ENCODE measurements at regions not wholly inside any gene's neighbourhood (a gene's known extent, or its start where the extent isn't known, plus 50 kb on each side); places are given as distances from the start of the nearest gene placed in this dataset.
"Not testable (repeated sequence)": the region's sequence is repeated elsewhere in the genome, so short reads cannot be mapped to it uniquely, and the experiment has no call there.

- no peak for DNase-seq
These were observed 103.8 kb upstream of the COPS8 start for GRCh38 chr2:236981701-236982485.

GRCh38 chr2:236982693-236983455, 102.8 kb upstream of the COPS8 start:
- DNase-seq: no peak

- no peak for DNase-seq
These were observed 101.6 kb upstream of the COPS8 start for GRCh38 chr2:236984046-236984445.

- no peak for DNase-seq
These were observed 99.8 kb upstream of the COPS8 start for GRCh38 chr2:236985761-236986339.

GRCh38 chr2:236986524-236987330, 99.0 kb upstream of the COPS8 start:
- no peak for DNase-seq

GRCh38 chr2:236988216-236988615, 97.5 kb upstream of the COPS8 start:
- no peak for DNase-seq

GRCh38 chr2:236988690-236989624, 96.7 kb upstream of the COPS8 start:
- no peak for DNase-seq

GRCh38 chr2:236990552-236990951, 95.1 kb upstream of the COPS8 start:
- no peak for DNase-seq

- DNase-seq: no peak
These were observed 93.8 kb upstream of the COPS8 start for GRCh38 chr2:236991874-236992273.

GRCh38 chr2:236993286-236993685, 92.4 kb upstream of the COPS8 start:
- DNase-seq: no peak

- no peak for DNase-seq
These were observed 91.3 kb upstream of the COPS8 start for GRCh38 chr2:236994361-236994760.

- DNase-seq: no peak
These were observed 88.5 kb upstream of the COPS8 start for GRCh38 chr2:236997069-236997715.

GRCh38 chr2:236998236-236998635, 87.5 kb upstream of the COPS8 start:
- no peak for DNase-seq

- DNase-seq: no peak
These were observed 86.9 kb upstream of the COPS8 start for GRCh38 chr2:236998758-236999157.

- no peak for DNase-seq
These were observed 85.2 kb upstream of the COPS8 start for GRCh38 chr2:237000481-237000880.

GRCh38 chr2:237005341-237005740, 80.3 kb upstream of the COPS8 start:
- DNase-seq: not testable (repeated sequence)

- no peak for DNase-seq
These were observed 74.4 kb upstream of the COPS8 start for GRCh38 chr2:237011206-237011795.

- DNase-seq: no peak
These were observed 73.7 kb upstream of the COPS8 start for GRCh38 chr2:237012004-237012403.

- DNase-seq: no peak
These were observed 73.0 kb upstream of the COPS8 start for GRCh38 chr2:237012577-237013267.
